ENCODE measurements at regions not wholly inside any gene's neighbourhood (a gene's known extent, or its start where the extent isn't known, plus 50 kb on each side); places are given as distances from the start of the nearest gene placed in this dataset.

- Mint-ChIP-seq H3K36me3 (ENCODE audit: insufficient read depth) (no peaks in the 10 kb centered on the region), H3K27me3 (ENCODE audit: low read depth) (peaks cover 7% of the 10 kb centered on the region), H3K9me3 (no peaks in the 10 kb centered on the region), H3K4me3 (no peak overlapping the region), H3K4me1 (ENCODE audit: low read depth) (peaks cover 1% of the 10 kb centered on the region)
- ATAC-seq (no peak), DNase-seq (no peak)
Observed at GRCh38 chr2:105621038-105621437, 123.7 kb upstream of the NCK2 start.

- DNase-seq: no peak
- no peak for ATAC-seq
- peaks cover 5% of the 10 kb centered on the region for H3K27me3 Mint-ChIP-seq (ENCODE audit: low read depth)
- no peaks in the 10 kb centered on the region for H3K9me3 Mint-ChIP-seq
- H3K4me3 Mint-ChIP-seq: no peak overlapping the region
- no peaks in the 10 kb centered on the region for H3K36me3 Mint-ChIP-seq (ENCODE audit: insufficient read depth)
- H3K4me1 Mint-ChIP-seq (ENCODE audit: low read depth): peaks cover 1% of the 10 kb centered on the region
Observed at GRCh38 chr2:105618351-105618659, 126.4 kb upstream of the NCK2 start.

GRCh38 chr2:105617631-105618350 lies 126.9 kb upstream of the NCK2 start:
- Mint-ChIP-seq H3K27me3 (ENCODE audit: low read depth) (peaks cover 5% of the 10 kb centered on the region), H3K4me3 (no peak overlapping the region), H3K4me1 (ENCODE audit: low read depth) (peaks cover 1% of the 10 kb centered on the region), H3K36me3 (ENCODE audit: insufficient read depth) (no peaks in the 10 kb centered on the region), H3K9me3 (no peaks in the 10 kb centered on the region)
- DNase-seq: no peak
- no peak for ATAC-seq

GRCh38 chr2:105615305-105615704 lies 129.4 kb upstream of the NCK2 start:
- Mint-ChIP-seq H3K27me3 (ENCODE audit: low read depth) (no peaks in the 10 kb centered on the region), H3K36me3 (ENCODE audit: insufficient read depth) (no peaks in the 10 kb centered on the region)

DNA sequence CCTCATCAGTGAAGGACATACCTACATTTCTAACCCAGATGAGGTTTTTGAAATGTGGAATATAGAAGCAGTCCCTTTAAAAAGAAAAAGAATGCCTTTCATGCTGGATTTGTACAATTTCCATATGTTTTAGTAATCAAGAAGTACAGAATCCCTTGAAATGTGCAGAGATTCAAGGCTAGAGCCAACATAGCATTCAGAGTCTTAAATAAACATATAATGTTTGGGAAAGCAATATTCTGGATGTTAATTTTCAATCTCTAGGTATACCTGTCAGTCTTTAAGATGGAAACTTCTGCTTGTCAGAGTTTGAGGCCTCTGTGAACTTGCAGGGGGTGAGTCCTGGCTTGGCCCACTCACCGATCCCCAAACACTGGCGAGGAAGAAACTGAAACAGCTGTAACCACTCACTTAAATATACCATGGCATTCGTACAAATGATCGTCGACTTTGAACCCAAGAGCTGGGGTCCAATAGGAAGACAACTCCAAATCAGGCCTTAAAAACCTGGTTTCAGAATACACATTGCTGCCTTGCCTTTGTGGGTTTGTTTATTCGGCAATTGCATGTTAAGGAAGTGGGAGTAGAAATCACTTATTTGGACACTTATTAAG lies 132.8 kb upstream of the NCK2 start:
- DNase-seq (no peak), ATAC-seq (no peak)
- H3K4me1 Mint-ChIP-seq (ENCODE audit: low read depth): no peaks in the 10 kb centered on the region
- H3K36me3 Mint-ChIP-seq (ENCODE audit: insufficient read depth): no peaks in the 10 kb centered on the region
- no peak overlapping the region for H3K4me3 Mint-ChIP-seq
- H3K9me3 Mint-ChIP-seq: no peaks in the 10 kb centered on the region
- H3K27me3 Mint-ChIP-seq (ENCODE audit: low read depth): no peaks in the 10 kb centered on the region

More at GRCh38 chr2:105615305-105615704, 129.4 kb upstream of the NCK2 start:
- no peak for DNase-seq
- no peaks in the 10 kb centered on the region for H3K9me3 Mint-ChIP-seq
- ATAC-seq: no peak
- H3K4me1 Mint-ChIP-seq (ENCODE audit: low read depth): peaks cover 1% of the 10 kb centered on the region
- no peak overlapping the region for H3K4me3 Mint-ChIP-seq

DNA sequence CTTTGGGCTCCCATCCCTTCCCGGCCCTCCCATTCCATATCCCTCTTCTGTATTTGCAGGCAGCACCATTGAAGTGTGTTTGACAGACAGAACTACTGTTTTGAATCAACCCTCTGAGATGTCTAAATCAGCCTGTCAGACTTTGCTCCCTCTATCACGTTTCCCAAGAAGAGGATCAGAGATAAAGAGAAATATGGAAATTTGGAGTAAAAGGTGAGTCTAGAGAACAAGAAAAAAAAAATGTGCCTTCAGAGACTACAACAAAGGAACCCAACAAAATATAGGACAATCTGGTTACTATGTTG lies 133.4 kb upstream of the NCK2 start:
- DNase-seq (no peak), ATAC-seq (no peak)
- Mint-ChIP-seq H3K4me3 (no peak overlapping the region), H3K27me3 (ENCODE audit: low read depth) (no peaks in the 10 kb centered on the region), H3K36me3 (ENCODE audit: insufficient read depth) (no peaks in the 10 kb centered on the region), H3K4me1 (ENCODE audit: low read depth) (no peaks in the 10 kb centered on the region), H3K9me3 (no peaks in the 10 kb centered on the region)

- Mint-ChIP-seq H3K36me3 (ENCODE audit: insufficient read depth) (no peaks in the 10 kb centered on the region), H3K4me1 (ENCODE audit: low read depth) (no peaks in the 10 kb centered on the region), H3K4me3 (no peak overlapping the region), H3K9me3 (no peaks in the 10 kb centered on the region), H3K27me3 (ENCODE audit: low read depth) (no peaks in the 10 kb centered on the region)
- no peak for DNase-seq
- ATAC-seq: no peak
Observed at GRCh38 chr2:105610576-105611332, 134.0 kb upstream of the NCK2 start.

DNA sequence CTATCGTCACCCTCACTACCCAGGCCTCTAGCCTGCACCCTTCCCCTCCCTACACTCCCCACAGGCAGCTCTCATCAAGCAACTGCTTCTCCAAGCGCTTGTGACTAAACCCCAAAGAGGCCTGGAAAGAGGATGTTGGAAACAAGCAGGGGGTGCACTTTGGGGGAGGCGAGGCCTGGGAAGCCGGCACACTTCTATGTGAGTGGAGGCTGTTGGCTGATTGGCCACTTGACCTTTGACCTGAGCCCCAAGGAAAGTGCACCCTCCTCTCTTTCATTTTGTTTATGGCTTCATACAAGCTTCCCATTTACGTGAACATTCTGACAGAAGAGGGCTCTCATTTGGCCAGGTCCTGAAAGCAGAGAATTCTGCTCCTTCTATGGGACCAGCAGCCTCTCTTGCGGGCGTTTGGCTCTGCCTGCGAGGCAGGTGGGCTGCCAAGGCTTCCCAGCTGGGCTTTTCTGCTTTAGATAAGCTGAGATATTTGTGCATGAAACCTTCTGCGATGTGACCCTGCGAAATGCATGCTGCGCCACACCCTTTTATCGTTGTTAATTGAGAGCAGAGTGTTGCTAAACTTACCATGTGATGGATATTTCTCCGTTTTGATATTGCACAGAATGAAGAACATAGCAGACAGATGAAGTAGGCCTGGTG lies 134.8 kb upstream of the NCK2 start:
- ATAC-seq (no peak), DNase-seq (no peak)
- Mint-ChIP-seq H3K4me3 (no peak overlapping the region), H3K36me3 (ENCODE audit: insufficient read depth) (no peaks in the 10 kb centered on the region), H3K27me3 (ENCODE audit: low read depth) (no peaks in the 10 kb centered on the region), H3K9me3 (no peaks in the 10 kb centered on the region), H3K4me1 (ENCODE audit: low read depth) (no peaks in the 10 kb centered on the region)

GRCh38 chr2:105607920-105608504 lies 136.7 kb upstream of the NCK2 start:
- DNase-seq: no peak
- no peaks in the 10 kb centered on the region for H3K27me3 Mint-ChIP-seq (ENCODE audit: low read depth)
- ATAC-seq: no peak
- H3K4me1 Mint-ChIP-seq (ENCODE audit: low read depth): no peaks in the 10 kb centered on the region
- no peak overlapping the region for H3K4me3 Mint-ChIP-seq
- no peaks in the 10 kb centered on the region for H3K36me3 Mint-ChIP-seq (ENCODE audit: insufficient read depth)
- H3K9me3 Mint-ChIP-seq: no peaks in the 10 kb centered on the region

- H3K36me3 Mint-ChIP-seq (ENCODE audit: insufficient read depth): no peaks in the 10 kb centered on the region
- H3K4me3 Mint-ChIP-seq: no peak overlapping the region
- no peaks in the 10 kb centered on the region for H3K4me1 Mint-ChIP-seq (ENCODE audit: low read depth)
- no peak for DNase-seq
- no peak for ATAC-seq
- H3K27me3 Mint-ChIP-seq (ENCODE audit: low read depth): no peaks in the 10 kb centered on the region
- no peaks in the 10 kb centered on the region for H3K9me3 Mint-ChIP-seq
Observed at GRCh38 chr2:105606081-105606480, 138.6 kb upstream of the NCK2 start.

- no peak overlapping the region for H3K4me3 Mint-ChIP-seq
- no peak for ATAC-seq
- no peaks in the 10 kb centered on the region for H3K4me1 Mint-ChIP-seq (ENCODE audit: low read depth)
- no peaks in the 10 kb centered on the region for H3K36me3 Mint-ChIP-seq (ENCODE audit: insufficient read depth)
- no peaks in the 10 kb centered on the region for H3K9me3 Mint-ChIP-seq
- no peak for DNase-seq
- H3K27me3 Mint-ChIP-seq (ENCODE audit: low read depth): no peaks in the 10 kb centered on the region
Observed at GRCh38 chr2:105604938-105605337, 139.8 kb upstream of the NCK2 start.

DNA sequence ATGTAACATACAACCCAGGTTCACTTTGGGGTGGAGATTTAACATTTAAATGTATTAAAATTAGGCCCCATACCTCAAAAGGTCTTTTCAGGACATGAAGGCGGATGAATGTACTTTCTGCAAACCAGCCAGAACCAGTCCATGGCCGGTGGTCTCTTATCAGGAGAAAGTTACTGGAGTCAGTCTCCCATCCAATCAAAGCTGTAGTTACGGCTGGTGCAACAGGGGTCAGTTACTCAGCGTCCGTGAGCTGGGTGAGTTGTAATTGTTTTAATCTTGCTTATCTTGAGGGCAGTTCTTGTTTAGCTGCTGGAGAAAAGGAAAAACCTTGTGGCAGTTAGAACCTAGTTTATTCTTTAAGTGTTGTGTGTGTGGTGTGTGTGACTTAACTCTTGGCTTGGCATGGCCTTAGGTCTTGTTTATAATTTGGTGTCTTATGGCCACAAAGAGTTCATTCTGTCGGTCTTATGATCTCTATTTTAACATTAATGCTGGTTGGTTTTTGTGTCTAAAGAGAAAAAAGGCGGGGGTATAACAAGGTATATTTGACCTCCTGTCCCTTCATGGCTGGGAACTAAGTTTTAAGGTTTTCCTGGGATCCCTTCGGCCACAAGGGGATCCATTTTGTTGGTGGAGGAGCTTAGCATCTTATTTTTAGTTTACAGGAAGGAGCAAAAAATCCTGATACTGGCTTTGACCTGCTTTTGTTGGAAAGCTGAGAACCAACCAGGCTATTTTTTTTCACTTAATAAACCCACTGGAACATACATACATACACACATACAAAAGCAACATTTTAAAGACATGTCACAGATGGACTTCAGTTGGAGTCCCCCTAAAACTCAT lies 143.5 kb upstream of the NCK2 start:
- no peaks in the 10 kb centered on the region for H3K36me3 Mint-ChIP-seq (ENCODE audit: insufficient read depth)
- ATAC-seq: no peak
- no peak for DNase-seq
- H3K4me3 Mint-ChIP-seq: no peak overlapping the region
- H3K9me3 Mint-ChIP-seq: no peaks in the 10 kb centered on the region
- H3K4me1 Mint-ChIP-seq (ENCODE audit: low read depth): peaks cover 5% of the 10 kb centered on the region
- no peaks in the 10 kb centered on the region for H3K27me3 Mint-ChIP-seq (ENCODE audit: low read depth)

DNA sequence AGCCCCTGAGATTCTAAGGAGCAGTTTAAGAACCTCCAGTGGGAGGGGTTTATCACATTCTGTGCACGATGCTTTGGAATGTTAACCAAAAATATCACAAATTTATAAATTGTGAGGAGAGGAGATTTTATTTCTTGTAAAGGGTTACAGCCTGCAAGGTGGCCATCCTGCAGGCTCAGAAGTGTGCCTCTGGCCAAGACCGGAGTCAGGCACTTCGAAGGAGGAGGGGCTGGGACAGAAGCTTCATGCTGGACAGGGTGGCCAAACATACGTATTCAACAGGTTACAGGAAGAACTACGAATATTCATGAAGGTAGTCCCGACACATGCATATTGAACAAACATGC lies 144.1 kb upstream of the NCK2 start:
- no peaks in the 10 kb centered on the region for H3K9me3 Mint-ChIP-seq
- no peaks in the 10 kb centered on the region for H3K27me3 Mint-ChIP-seq (ENCODE audit: low read depth)
- peaks cover 5% of the 10 kb centered on the region for H3K4me1 Mint-ChIP-seq (ENCODE audit: low read depth)
- no peaks in the 10 kb centered on the region for H3K36me3 Mint-ChIP-seq (ENCODE audit: insufficient read depth)
- H3K4me3 Mint-ChIP-seq: no peak overlapping the region
- ATAC-seq (no peak), DNase-seq (no peak)

DNA sequence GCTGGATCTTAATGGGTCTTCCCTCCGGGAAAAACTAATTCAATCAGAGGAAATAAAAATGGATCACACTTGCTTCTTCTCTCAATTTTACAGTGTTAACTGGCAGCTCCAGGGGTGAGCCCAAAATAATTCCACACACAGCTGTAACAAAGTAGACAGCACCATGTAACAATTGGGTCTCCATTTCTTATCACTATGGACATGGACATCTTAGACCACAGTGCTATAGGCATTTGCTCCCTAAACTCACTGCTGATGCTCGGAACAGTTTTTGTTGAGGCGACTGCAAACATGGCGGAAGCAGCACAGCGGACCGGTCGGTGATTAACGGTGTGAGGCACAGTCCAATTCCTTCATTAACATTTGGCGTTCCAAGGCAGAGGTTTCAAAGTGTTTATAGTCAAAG lies 144.7 kb upstream of the NCK2 start:
- no peak overlapping the region for H3K4me3 Mint-ChIP-seq
- no peaks in the 10 kb centered on the region for H3K36me3 Mint-ChIP-seq (ENCODE audit: insufficient read depth)
- H3K4me1 Mint-ChIP-seq (ENCODE audit: low read depth): peaks cover 5% of the 10 kb centered on the region
- H3K27me3 Mint-ChIP-seq (ENCODE audit: low read depth): no peaks in the 10 kb centered on the region
- DNase-seq (no peak), ATAC-seq (no peak)
- H3K9me3 Mint-ChIP-seq: no peaks in the 10 kb centered on the region

Data from activated T-cell treated with anti-CD3 and anti-CD28 coated beads, Interleukin-2, amount 50 U/mL, for 4 hours (primary cell).